Testis (tissue), 2 donors: ENCODE measurements at regions not wholly inside any gene's neighbourhood (a gene's known extent, or its start where the extent isn't known, plus 50 kb on each side); places are given as distances from the start of the nearest gene placed in this dataset.

Experiments used
- POLR2A ChIP-seq: fragments of 450-650 bp; IDR thresholded peaks from one replicate; pipeline ENCODE4 v1.6.1; 2017; ENCODE audit warnings: antibody characterized with exemption, mild to moderate bottlenecking, moderate library complexity
- TF ChIP-seq, protein P1 (sequence below), 3 experiments: fragments of 450-650 bp in 2 of 3; fragments of 200-600 bp in 1 of 3; sonication (generic) in 1 of 3; IDR thresholded peaks; one replicate each; pipeline ENCODE4 v1.5.1; 2016 to 2019; ENCODE audit warnings: antibody characterized with exemption in 3 of 3, mild to moderate bottlenecking in 2 of 3, moderate library complexity in 1 of 3

- TF ChIP-seq POLR2A: no peak
- TF ChIP-seq, protein P1, sequence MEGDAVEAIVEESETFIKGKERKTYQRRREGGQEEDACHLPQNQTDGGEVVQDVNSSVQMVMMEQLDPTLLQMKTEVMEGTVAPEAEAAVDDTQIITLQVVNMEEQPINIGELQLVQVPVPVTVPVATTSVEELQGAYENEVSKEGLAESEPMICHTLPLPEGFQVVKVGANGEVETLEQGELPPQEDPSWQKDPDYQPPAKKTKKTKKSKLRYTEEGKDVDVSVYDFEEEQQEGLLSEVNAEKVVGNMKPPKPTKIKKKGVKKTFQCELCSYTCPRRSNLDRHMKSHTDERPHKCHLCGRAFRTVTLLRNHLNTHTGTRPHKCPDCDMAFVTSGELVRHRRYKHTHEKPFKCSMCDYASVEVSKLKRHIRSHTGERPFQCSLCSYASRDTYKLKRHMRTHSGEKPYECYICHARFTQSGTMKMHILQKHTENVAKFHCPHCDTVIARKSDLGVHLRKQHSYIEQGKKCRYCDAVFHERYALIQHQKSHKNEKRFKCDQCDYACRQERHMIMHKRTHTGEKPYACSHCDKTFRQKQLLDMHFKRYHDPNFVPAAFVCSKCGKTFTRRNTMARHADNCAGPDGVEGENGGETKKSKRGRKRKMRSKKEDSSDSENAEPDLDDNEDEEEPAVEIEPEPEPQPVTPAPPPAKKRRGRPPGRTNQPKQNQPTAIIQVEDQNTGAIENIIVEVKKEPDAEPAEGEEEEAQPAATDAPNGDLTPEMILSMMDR (IDR thresholded peaks at IDR 0.05): no peak
Observed at GRCh38 chr3:3281024-3281423, 101.5 kb upstream of the CRBN start.
